ENCODE measurements at regions not wholly inside any gene's neighbourhood (a gene's known extent, or its start where the extent isn't known, plus 50 kb on each side); places are given as distances from the start of the nearest gene placed in this dataset.

GRCh38 chr4:113849771-113850170 lies 88.2 kb upstream of the CAMK2D start:
- DNase-seq: no peak

GRCh38 chr4:113847710-113848109 lies 86.2 kb upstream of the CAMK2D start:
- DNase-seq: no peak

- DNase-seq: no peak
These were observed 84.9 kb upstream of the CAMK2D start for GRCh38 chr4:113846433-113846832.

- DNase-seq: no peak
These were observed 83.6 kb upstream of the CAMK2D start for GRCh38 chr4:113845138-113845537.

- no peak for DNase-seq
These were observed 82.8 kb upstream of the CAMK2D start for GRCh38 chr4:113844369-113844768.

- DNase-seq: no peak
These were observed 79.3 kb upstream of the CAMK2D start for GRCh38 chr4:113840861-113841260.

- peak; percentile 8 to 44 (median 43) for DNase-seq
These were observed 76.9 kb upstream of the CAMK2D start for GRCh38 chr4:113838460-113838859.

GRCh38 chr4:113837397-113837796 lies 75.9 kb upstream of the CAMK2D start:
- DNase-seq: peak; percentile 73 to 96 (median 94)

- DNase-seq: no peak
These were observed 73.5 kb upstream of the CAMK2D start for GRCh38 chr4:113835005-113835404.

- no peak for DNase-seq
These were observed 72.8 kb upstream of the CAMK2D start for GRCh38 chr4:113834298-113834697.

- peak; percentile 21 to 38 (median 38) for DNase-seq
These were observed 71.3 kb upstream of the CAMK2D start for GRCh38 chr4:113832803-113833202.

GRCh38 chr4:113831457-113831856 lies 69.9 kb upstream of the CAMK2D start:
- DNase-seq: no peak

- DNase-seq: no peak
These were observed 67.2 kb upstream of the CAMK2D start for GRCh38 chr4:113828702-113829101.

- no peak for DNase-seq
These were observed 65.7 kb upstream of the CAMK2D start for GRCh38 chr4:113827285-113827684.

GRCh38 chr4:113826421-113826820 lies 64.9 kb upstream of the CAMK2D start:
- DNase-seq: no peak

GRCh38 chr4:113825272-113825671 lies 63.7 kb upstream of the CAMK2D start:
- DNase-seq: peak; percentile 30 to 57 (median 53)

- DNase-seq: peak; percentile 10 to 48 (median 40)
These were observed 62.9 kb upstream of the CAMK2D start for GRCh38 chr4:113824396-113824795.

- peak; percentile 67 to 87 (median 87) for DNase-seq
These were observed 61.7 kb upstream of the CAMK2D start for GRCh38 chr4:113823291-113823659.

GRCh38 chr4:113822555-113823290 lies 61.2 kb upstream of the CAMK2D start:
- peak; percentile 7 to 48 (median 34) for DNase-seq

GRCh38 chr4:113821856-113822255 lies 60.3 kb upstream of the CAMK2D start:
- no peak for DNase-seq

- DNase-seq: no peak
These were observed 58.6 kb upstream of the CAMK2D start for GRCh38 chr4:113820108-113820507.

- peak; percentile 76 to 97 (median 95) for DNase-seq
These were observed 54.3 kb upstream of the CAMK2D start for GRCh38 chr4:113815826-113816225.

GRCh38 chr4:113811359-113811758 lies 49.8 kb upstream of the CAMK2D start:
- peak; percentile 55 to 88 (median 84) for DNase-seq

Data from suppressor macrophage treated with lipopolysaccharide for 1 hour (primary cell).